Gastrocnemius medialis (tissue), 4 donors: ENCODE measurements at regions not wholly inside any gene's neighbourhood (a gene's known extent, or its start where the extent isn't known, plus 50 kb on each side); places are given as distances from the start of the nearest gene placed in this dataset.

ENCODE experiments used
- CTCF ChIP-seq, 5 experiments: fragments of 450-650 bp in 3 of 5; fragments of 200-600 bp in 2 of 5; sonication (generic) in 2 of 5; IDR thresholded peaks in 4 of 5; conservative IDR thresholded peaks in 1 of 5; 1 replicate in 4 of 5; 2 replicates in 1 of 5; pipeline ENCODE4 v1.5.1; 2016 to 2019; ENCODE audit warnings: antibody characterized with exemption in 5 of 5, mild to moderate bottlenecking in 3 of 5, moderate library complexity in 3 of 5
- POLR2A ChIP-seq, 2 donors: fragments of 450-650 bp; IDR thresholded peaks; one replicate each; pipeline ENCODE4 v1.6.1; 2017; ENCODE audit warnings: antibody characterized with exemption in 2 of 2, mild to moderate bottlenecking in 2 of 2, moderate library complexity in 2 of 2

GRCh38 chr10:63699785-63700613 is 178.8 kb downstream of the REEP3 start:
- TF ChIP-seq CTCF (IDR thresholded peaks at IDR 0.05 in 4 of 5, conservative IDR thresholded peaks at IDR 0.05 in 1 of 5), result no peak
- TF ChIP-seq POLR2A (IDR thresholded peaks at IDR 0.05), result no peak
